Stimulated activated effector memory CD8-positive, alpha-beta T cell treated with anti-CD3 and anti-CD28 coated beads, Interleukin-12 subunit alpha, Interleukin-12 subunit beta, amount 100 ng/mL, for 72 hours (primary cell): ENCODE measurements at regions not wholly inside any gene's neighbourhood (a gene's known extent, or its start where the extent isn't known, plus 50 kb on each side); places are given as distances from the start of the nearest gene placed in this dataset.

ENCODE experiments used
- ATAC-seq: fragments of 150-1000 bp; cut with Tn5 transposase; 2 replicates; pipeline ENCODE4 v1.10.0; 2021
- DNase-seq, 2 donors: peaks; one replicate each; pipeline ENCODE4 v3.0.0; 2021 to 2022; ENCODE audit warnings: low spot score in 2 of 2
- H3K27ac Mint-ChIP-seq: one replicate; pipeline ENCODE4 v1.8.0; 2022; ENCODE audit warnings: mild to moderate bottlenecking, mixed read lengths
- H3K36me3 Mint-ChIP-seq: one replicate; pipeline ENCODE4 v1.8.0; 2022; ENCODE audit warnings: mild to moderate bottlenecking, mixed read lengths
- H3K4me1 Mint-ChIP-seq: one replicate; pipeline ENCODE4 v1.8.0; 2022; ENCODE audit warnings: mixed read lengths
- H3K4me3 Mint-ChIP-seq: one replicate; pipeline ENCODE4 v1.8.0; 2022; ENCODE audit warnings: mild to moderate bottlenecking, mixed read lengths
- H3K9me3 Mint-ChIP-seq: one replicate; pipeline ENCODE4 v1.8.0; 2022; ENCODE audit warnings: mixed read lengths

GRCh38 chr2:7392076-7392787 lies 475.0 kb downstream of the RNF144A start:
- no peak for ATAC-seq
- Mint-ChIP-seq H3K4me3 (no peak overlapping the region), H3K36me3 (no peaks in the 10 kb centered on the region), H3K4me1 (no peaks in the 10 kb centered on the region), H3K9me3 (no peaks in the 10 kb centered on the region), H3K27ac (no peak overlapping the region)
- DNase-seq, result no peak

- H3K4me3 Mint-ChIP-seq, result no peak overlapping the region
- H3K9me3 Mint-ChIP-seq, result no peaks in the 10 kb centered on the region
- no peak for ATAC-seq
- H3K4me1 Mint-ChIP-seq, result no peaks in the 10 kb centered on the region
- no peak overlapping the region for H3K27ac Mint-ChIP-seq
- no peak for DNase-seq
- H3K36me3 Mint-ChIP-seq, result no peaks in the 10 kb centered on the region
These were observed 477.0 kb downstream of the RNF144A start for GRCh38 chr2:7394195-7394594.

GRCh38 chr2:7400628-7401027 lies 483.4 kb downstream of the RNF144A start:
- no peak overlapping the region for H3K27ac Mint-ChIP-seq
- DNase-seq (no peak), ATAC-seq (no peak)
- H3K36me3 Mint-ChIP-seq, result no peaks in the 10 kb centered on the region
- no peaks in the 10 kb centered on the region for H3K9me3 Mint-ChIP-seq
- no peak overlapping the region for H3K4me3 Mint-ChIP-seq
- peaks cover 8% of the 10 kb centered on the region for H3K4me1 Mint-ChIP-seq

- Mint-ChIP-seq H3K27ac (no peak overlapping the region), H3K4me1 (peaks cover 8% of the 10 kb centered on the region), H3K36me3 (no peaks in the 10 kb centered on the region), H3K9me3 (no peaks in the 10 kb centered on the region), H3K4me3 (no peak overlapping the region)
- DNase-seq (no peak), ATAC-seq (no peak)
These were observed 486.0 kb downstream of the RNF144A start for GRCh38 chr2:7403092-7403775.

- no peak overlapping the region for H3K27ac Mint-ChIP-seq
- H3K4me1 Mint-ChIP-seq, result peaks cover 8% of the 10 kb centered on the region
- no peak overlapping the region for H3K4me3 Mint-ChIP-seq
- ATAC-seq (no peak), DNase-seq (no peak)
- H3K36me3 Mint-ChIP-seq, result no peaks in the 10 kb centered on the region
- no peaks in the 10 kb centered on the region for H3K9me3 Mint-ChIP-seq
These were observed 488.9 kb downstream of the RNF144A start for GRCh38 chr2:7405861-7406715.

GRCh38 chr2:7407001-7407400 lies 489.8 kb downstream of the RNF144A start:
- Mint-ChIP-seq H3K4me3 (no peak overlapping the region), H3K9me3 (no peaks in the 10 kb centered on the region)

GRCh38 chr2:7407906-7408680 lies 490.9 kb downstream of the RNF144A start:
- H3K4me1 Mint-ChIP-seq, result no peaks in the 10 kb centered on the region
- H3K36me3 Mint-ChIP-seq, result no peaks in the 10 kb centered on the region
- no peak overlapping the region for H3K27ac Mint-ChIP-seq
- DNase-seq, result no peak
- no peak for ATAC-seq
- no peaks in the 10 kb centered on the region for H3K9me3 Mint-ChIP-seq
- no peak overlapping the region for H3K4me3 Mint-ChIP-seq

More at GRCh38 chr2:7407001-7407400, 489.8 kb downstream of the RNF144A start:
- no peak for DNase-seq
- ATAC-seq, result no peak
- Mint-ChIP-seq H3K4me1 (peaks cover 8% of the 10 kb centered on the region), H3K36me3 (no peaks in the 10 kb centered on the region), H3K27ac (no peak overlapping the region)

GRCh38 chr2:7411691-7412090 lies 494.5 kb downstream of the RNF144A start:
- no peaks in the 10 kb centered on the region for H3K36me3 Mint-ChIP-seq
- DNase-seq (no peak), ATAC-seq (no peak)
- H3K9me3 Mint-ChIP-seq, result no peaks in the 10 kb centered on the region
- H3K4me3 Mint-ChIP-seq, result no peak overlapping the region
- H3K27ac Mint-ChIP-seq, result no peak overlapping the region
- H3K4me1 Mint-ChIP-seq, result no peaks in the 10 kb centered on the region

GRCh38 chr2:7417845-7418742 lies 500.9 kb downstream of the RNF144A start:
- Mint-ChIP-seq H3K4me3 (no peak overlapping the region), H3K36me3 (no peaks in the 10 kb centered on the region), H3K4me1 (no peaks in the 10 kb centered on the region), H3K9me3 (peaks cover 2% of the 10 kb centered on the region), H3K27ac (no peak overlapping the region)
- no peak for ATAC-seq
- DNase-seq, result no peak

- H3K36me3 Mint-ChIP-seq, result no peaks in the 10 kb centered on the region
- no peak overlapping the region for H3K4me3 Mint-ChIP-seq
- H3K9me3 Mint-ChIP-seq, result peaks cover 2% of the 10 kb centered on the region
- no peaks in the 10 kb centered on the region for H3K4me1 Mint-ChIP-seq
- H3K27ac Mint-ChIP-seq, result no peak overlapping the region
- no peak for ATAC-seq
- no peak for DNase-seq
These were observed 502.0 kb downstream of the RNF144A start for GRCh38 chr2:7419186-7419585.

- ATAC-seq (no peak), DNase-seq (no peak)
- Mint-ChIP-seq H3K36me3 (no peaks in the 10 kb centered on the region), H3K4me1 (no peaks in the 10 kb centered on the region), H3K9me3 (peaks cover 2% of the 10 kb centered on the region), H3K4me3 (no peak overlapping the region), H3K27ac (no peak overlapping the region)
These were observed 502.7 kb downstream of the RNF144A start for GRCh38 chr2:7419814-7420311.

- no peak overlapping the region for H3K4me3 Mint-ChIP-seq
- H3K36me3 Mint-ChIP-seq, result no peaks in the 10 kb centered on the region
- H3K4me1 Mint-ChIP-seq, result no peaks in the 10 kb centered on the region
- H3K9me3 Mint-ChIP-seq, result peaks cover 2% of the 10 kb centered on the region
- DNase-seq (no peak), ATAC-seq (no peak)
- no peak overlapping the region for H3K27ac Mint-ChIP-seq
These were observed 503.3 kb downstream of the RNF144A start for GRCh38 chr2:7420530-7420929.

GRCh38 chr2:7424481-7424880 lies 507.3 kb downstream of the RNF144A start:
- no peaks in the 10 kb centered on the region for H3K9me3 Mint-ChIP-seq
- peaks cover under 1% of the 10 kb centered on the region for H3K36me3 Mint-ChIP-seq
- peaks cover 25% of the 10 kb centered on the region for H3K4me1 Mint-ChIP-seq
- ATAC-seq, result no peak
- H3K27ac Mint-ChIP-seq, result no peak overlapping the region
- H3K4me3 Mint-ChIP-seq, result no peak overlapping the region
- DNase-seq, result no peak
